ENCODE measurements at regions not wholly inside any gene's neighbourhood (a gene's known extent, or its start where the extent isn't known, plus 50 kb on each side); places are given as distances from the start of the nearest gene placed in this dataset.
"Not testable (repeated sequence)": the region's sequence is repeated elsewhere in the genome, so short reads cannot be mapped to it uniquely, and the experiment has no call there.

GRCh38 chr1:38153066-38153777 lies 106.6 kb upstream of the POU3F1 start:
- Mint-ChIP-seq H3K27me3 (ENCODE audit: insufficient read depth, low read depth) (peaks cover 3% of the 10 kb centered on the region), H3K9me3 (peaks cover 14% of the 10 kb centered on the region), H3K4me3 (no peak overlapping the region), H3K4me1 (peaks cover 14% of the 10 kb centered on the region), H3K36me3 (no peaks in the 10 kb centered on the region), H3K27ac (peak overlapping the region; percentile 46)
- Histone ChIP-seq H3K27ac (no peak overlapping the region), H3K79me2 (ENCODE audit: low read depth) (no peaks in the 10 kb centered on the region), H3K9ac (no peak overlapping the region), H4K20me1 (ENCODE audit: low read depth) (no peaks in the 10 kb centered on the region), H2AFZ (replicated peaks) (peak overlapping the region; percentile 74), H3K4me3 (no peak overlapping the region), H3K9me3 (ENCODE audit: low read depth) (no peaks in the 10 kb centered on the region), H3K4me1 (peaks cover 30% of the 10 kb centered on the region), H3K4me2 (peak overlapping the region; percentile 56), H3K27me3 (no peaks in the 10 kb centered on the region), H3K36me3 (no peaks in the 10 kb centered on the region), H3F3A (ENCODE audit: low read depth) (peaks cover 6% of the 10 kb centered on the region)
- TF ChIP-seq CTCF (IDR thresholded peaks at IDR 0.05) (no peak), EZH2phosphoT487 (IDR thresholded peaks at IDR 0.05) (no peak), EZH2 (IDR thresholded peaks at IDR 0.05) (no peak)
- DNase-seq (ENCODE audit: low spot score), result peak; percentile 70

GRCh38 chr1:38152351-38153065 lies 105.9 kb upstream of the POU3F1 start:
- no peak overlapping the region for H3K27ac ChIP-seq
- peaks cover 14% of the 10 kb centered on the region for H3K4me1 Mint-ChIP-seq

GRCh38 chr1:38151399-38151798 lies 104.8 kb upstream of the POU3F1 start:
- Histone ChIP-seq H3K27me3 (no peaks in the 10 kb centered on the region), H3K4me2 (no peak overlapping the region), H3K4me1 (peaks cover 30% of the 10 kb centered on the region), H4K20me1 (ENCODE audit: low read depth) (no peaks in the 10 kb centered on the region), H3K9me3 (ENCODE audit: low read depth) (no peaks in the 10 kb centered on the region), H3K36me3 (no peaks in the 10 kb centered on the region), H3K4me3 (no peak overlapping the region), H3K79me2 (ENCODE audit: low read depth) (no peaks in the 10 kb centered on the region), H2AFZ (replicated peaks) (peak overlapping the region; percentile 42), H3K27ac (no peak overlapping the region), H3K9ac (no peak overlapping the region), H3F3A (ENCODE audit: low read depth) (peaks cover 6% of the 10 kb centered on the region)
- no peak for TF ChIP-seq EZH2 (IDR thresholded peaks at IDR 0.05)
- Mint-ChIP-seq H3K4me3 (no peak overlapping the region), H3K4me1 (peaks cover 14% of the 10 kb centered on the region), H3K36me3 (no peaks in the 10 kb centered on the region), H3K27me3 (ENCODE audit: insufficient read depth, low read depth) (peaks cover 4% of the 10 kb centered on the region), H3K9me3 (peaks cover 20% of the 10 kb centered on the region), H3K27ac (no peak overlapping the region)
- DNase-seq (ENCODE audit: low spot score), result no peak

More at GRCh38 chr1:38152351-38153065, 105.9 kb upstream of the POU3F1 start:
- Histone ChIP-seq H4K20me1 (ENCODE audit: low read depth) (no peaks in the 10 kb centered on the region), H3K4me2 (peak overlapping the region; percentile 56), H3K9ac (no peak overlapping the region), H3K79me2 (ENCODE audit: low read depth) (no peaks in the 10 kb centered on the region), H3K4me1 (peaks cover 30% of the 10 kb centered on the region), H3K9me3 (ENCODE audit: low read depth) (no peaks in the 10 kb centered on the region), H2AFZ (replicated peaks) (no peak overlapping the region), H3K4me3 (no peak overlapping the region), H3K36me3 (no peaks in the 10 kb centered on the region), H3K27me3 (no peaks in the 10 kb centered on the region), H3F3A (ENCODE audit: low read depth) (peaks cover 6% of the 10 kb centered on the region)
- Mint-ChIP-seq H3K36me3 (no peaks in the 10 kb centered on the region), H3K27ac (peak overlapping the region; percentile 46), H3K27me3 (ENCODE audit: insufficient read depth, low read depth) (peaks cover 3% of the 10 kb centered on the region), H3K9me3 (peaks cover 14% of the 10 kb centered on the region), H3K4me3 (no peak overlapping the region)
- no peak for DNase-seq (ENCODE audit: low spot score)
- TF ChIP-seq CTCF (IDR thresholded peaks at IDR 0.05) (no peak), EZH2 (IDR thresholded peaks at IDR 0.05) (no peak), EZH2phosphoT487 (IDR thresholded peaks at IDR 0.05) (no peak)

- not testable (repeated sequence) for H2AFZ ChIP-seq (replicated peaks); H4K20me1 ChIP-seq (ENCODE audit: low read depth); H3K27me3 ChIP-seq; DNase-seq (ENCODE audit: low spot score); H3K36me3 ChIP-seq; H3K4me3 ChIP-seq; H3K4me2 ChIP-seq; H3K36me3 Mint-ChIP-seq; H3K79me2 ChIP-seq (ENCODE audit: low read depth); H3K9ac ChIP-seq; H3K27ac Mint-ChIP-seq; H3K9me3 ChIP-seq (ENCODE audit: low read depth); H3K4me3 Mint-ChIP-seq; H3K27me3 Mint-ChIP-seq (ENCODE audit: insufficient read depth, low read depth); H3K27ac ChIP-seq; H3K4me1 ChIP-seq; H3K4me1 Mint-ChIP-seq
- peaks cover 11% of the 10 kb centered on the region for H3F3A ChIP-seq (ENCODE audit: low read depth)
- H3K9me3 Mint-ChIP-seq, result peaks cover 31% of the 10 kb centered on the region
These were observed 99.5 kb upstream of the POU3F1 start for GRCh38 chr1:38146079-38146478.
